Upper lobe of left lung (tissue), 6 donors: ENCODE measurements at regions not wholly inside any gene's neighbourhood (a gene's known extent, or its start where the extent isn't known, plus 50 kb on each side); places are given as distances from the start of the nearest gene placed in this dataset.

Experiments
- ATAC-seq, 2 donors: fragments of 200-7000 bp; cut with Tn5 transposase; one replicate each; pipeline ENCODE4 v1.9.1; 2022; ENCODE audit warnings: mild to moderate bottlenecking in 2 of 2, moderate library complexity in 2 of 2; ENCODE audit not compliant: low FRiP score in 2 of 2
- DNase-seq, 2 donors: peaks; one replicate each; pipeline ENCODE4 v3.0.0-alpha.2; 2019 to 2020
- H3K27ac ChIP-seq, 4 donors: fragments of 200-600 bp; sonication (generic); one replicate each; pipeline ENCODE4 v1.5.1; 2016 to 2019
- H3K27me3 ChIP-seq, 4 donors: fragments of 200-600 bp; sonication (generic); one replicate each; pipeline ENCODE4 v1.5.1; 2017 to 2019
- H3K36me3 ChIP-seq, 4 donors: fragments of 200-600 bp; sonication (generic); one replicate each; pipeline ENCODE4 v1.5.1; 2016 to 2019
- H3K4me1 ChIP-seq, 4 donors: fragments of 200-600 bp; sonication (generic); one replicate each; pipeline ENCODE4 v1.5.1; 2018 to 2019
- H3K4me3 ChIP-seq, 4 donors: fragments of 200-600 bp; sonication (generic); one replicate each; pipeline ENCODE4 v1.5.1; 2017 to 2019; ENCODE audit warnings: mild to moderate bottlenecking in 2 of 4, moderate library complexity in 1 of 4
- H3K9me3 ChIP-seq, 4 donors: fragments of 200-600 bp; sonication (generic); one replicate each; pipeline ENCODE4 v1.5.1; 2018 to 2019
- EP300 ChIP-seq, 4 donors: sonication (generic); formaldehyde crosslinking; IDR thresholded peaks; one replicate each; pipeline ENCODE4 v1.5.1; 2017; ENCODE audit warnings: antibody characterized with exemption in 4 of 4, control low read depth in 2 of 4
- POLR2A ChIP-seq, 4 donors: fragments of 450-650 bp; IDR thresholded peaks; one replicate each; pipeline ENCODE4 v1.5.1; 2016 to 2017; ENCODE audit warnings: antibody characterized with exemption in 4 of 4, mild to moderate bottlenecking in 2 of 4
- POLR2AphosphoS5 ChIP-seq, 2 donors: sonication (generic); formaldehyde crosslinking; IDR thresholded peaks; one replicate each; pipeline ENCODE4 v1.5.1; 2017; ENCODE audit warnings: antibody characterized with exemption in 2 of 2
- WGBS, 2 donors: methylation state at CpG; one replicate each; pipeline ENCODE4 v1.1.5; 2017 to 2018; 5-methylcytosine and 5-hydroxymethylcytosine counted together
- TF ChIP-seq, protein P1 (sequence below), 6 experiments: fragments of 450-650 bp in 4 of 6; fragments of 200-600 bp in 2 of 6; sonication (generic) in 2 of 6; IDR thresholded peaks; one replicate each; pipeline ENCODE4 v1.5.1; 2016 to 2019; ENCODE audit warnings: antibody characterized with exemption in 6 of 6
- donor health status: DM: no; HTN: no; CAD: no; lungs with moderate emphysema.
- donor health status: DM: no; HTN: yes; CAD: no; lungs with severe emphysema.

DNA sequence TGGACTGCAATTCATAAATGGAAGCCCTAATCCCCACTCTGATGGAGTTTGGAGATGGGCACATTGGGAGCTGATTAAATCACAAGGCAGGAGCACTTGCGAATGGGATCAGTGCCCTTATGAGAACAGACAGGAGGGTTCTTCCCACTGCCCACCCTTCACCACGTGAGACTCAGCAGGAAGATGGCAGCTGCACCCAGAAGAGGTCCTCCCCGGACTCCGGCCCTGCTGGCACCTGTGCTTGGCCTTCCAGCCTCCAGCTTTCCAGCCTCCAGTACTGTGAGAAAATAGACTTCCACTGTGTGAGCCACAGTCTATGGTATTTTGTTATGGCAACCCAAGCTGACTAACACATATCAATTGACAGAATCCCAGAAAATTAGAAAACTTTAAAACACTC lies 267.6 kb upstream of the SALL3 start:
- Histone ChIP-seq H3K36me3 (no peaks in the 10 kb centered on the region), H3K27me3 (no peaks in the 10 kb centered on the region), H3K27ac (no peak overlapping the region), H3K9me3 (peaks cover 0 to 16% (median 11%) of the 10 kb centered on the region in 4 donors), H3K4me3 (no peak overlapping the region), H3K4me1 (no peaks in the 10 kb centered on the region)
- TF ChIP-seq, protein P1, sequence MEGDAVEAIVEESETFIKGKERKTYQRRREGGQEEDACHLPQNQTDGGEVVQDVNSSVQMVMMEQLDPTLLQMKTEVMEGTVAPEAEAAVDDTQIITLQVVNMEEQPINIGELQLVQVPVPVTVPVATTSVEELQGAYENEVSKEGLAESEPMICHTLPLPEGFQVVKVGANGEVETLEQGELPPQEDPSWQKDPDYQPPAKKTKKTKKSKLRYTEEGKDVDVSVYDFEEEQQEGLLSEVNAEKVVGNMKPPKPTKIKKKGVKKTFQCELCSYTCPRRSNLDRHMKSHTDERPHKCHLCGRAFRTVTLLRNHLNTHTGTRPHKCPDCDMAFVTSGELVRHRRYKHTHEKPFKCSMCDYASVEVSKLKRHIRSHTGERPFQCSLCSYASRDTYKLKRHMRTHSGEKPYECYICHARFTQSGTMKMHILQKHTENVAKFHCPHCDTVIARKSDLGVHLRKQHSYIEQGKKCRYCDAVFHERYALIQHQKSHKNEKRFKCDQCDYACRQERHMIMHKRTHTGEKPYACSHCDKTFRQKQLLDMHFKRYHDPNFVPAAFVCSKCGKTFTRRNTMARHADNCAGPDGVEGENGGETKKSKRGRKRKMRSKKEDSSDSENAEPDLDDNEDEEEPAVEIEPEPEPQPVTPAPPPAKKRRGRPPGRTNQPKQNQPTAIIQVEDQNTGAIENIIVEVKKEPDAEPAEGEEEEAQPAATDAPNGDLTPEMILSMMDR (IDR thresholded peaks at IDR 0.05), result no peak
- no peak for TF ChIP-seq EP300 (IDR thresholded peaks at IDR 0.05)
- TF ChIP-seq POLR2AphosphoS5 (IDR thresholded peaks at IDR 0.05), result no peak
- no peak for TF ChIP-seq POLR2A (IDR thresholded peaks at IDR 0.05)
- DNase-seq, result no peak
- ATAC-seq, result no peak
- 76 to 93% methylated on average over 2 to 4 of the region's 4 CpGs for WGBS, 2 donors

DNA sequence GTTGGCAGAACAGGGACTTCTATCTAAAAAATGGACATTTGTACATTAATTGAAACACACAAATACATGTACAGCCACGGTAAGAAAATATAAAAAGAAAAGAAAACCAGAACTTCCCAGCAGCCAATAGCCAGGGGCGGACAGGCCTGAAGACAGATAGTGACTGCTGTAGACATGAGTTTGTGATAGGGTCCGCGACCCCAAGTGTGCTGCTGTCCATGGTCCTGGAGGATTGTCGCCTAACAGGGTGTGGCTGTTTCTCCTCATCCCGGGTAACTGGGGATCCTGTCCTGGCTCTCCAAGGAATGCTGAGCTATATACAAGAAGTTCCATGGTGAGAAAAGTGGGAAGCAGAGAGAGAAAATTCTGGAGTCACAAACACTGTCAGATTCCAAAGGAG lies 266.5 kb upstream of the SALL3 start:
- TF ChIP-seq, protein P1 (IDR thresholded peaks at IDR 0.05), result no peak
- TF ChIP-seq EP300 (IDR thresholded peaks at IDR 0.05), result no peak
- TF ChIP-seq POLR2A (IDR thresholded peaks at IDR 0.05), result no peak
- no peak for TF ChIP-seq POLR2AphosphoS5 (IDR thresholded peaks at IDR 0.05)
- Histone ChIP-seq H3K36me3 (no peaks in the 10 kb centered on the region), H3K27ac (no peak overlapping the region), H3K4me3 (no peak overlapping the region), H3K4me1 (no peaks in the 10 kb centered on the region), H3K9me3 (peaks cover 0 to 13% (median 10%) of the 10 kb centered on the region in 4 donors), H3K27me3 (no peaks in the 10 kb centered on the region)
- WGBS, 2 donors, result 10 to 23% methylated on average over 6 of the region's 6 CpGs
- DNase-seq (no peak), ATAC-seq (no peak)

DNA sequence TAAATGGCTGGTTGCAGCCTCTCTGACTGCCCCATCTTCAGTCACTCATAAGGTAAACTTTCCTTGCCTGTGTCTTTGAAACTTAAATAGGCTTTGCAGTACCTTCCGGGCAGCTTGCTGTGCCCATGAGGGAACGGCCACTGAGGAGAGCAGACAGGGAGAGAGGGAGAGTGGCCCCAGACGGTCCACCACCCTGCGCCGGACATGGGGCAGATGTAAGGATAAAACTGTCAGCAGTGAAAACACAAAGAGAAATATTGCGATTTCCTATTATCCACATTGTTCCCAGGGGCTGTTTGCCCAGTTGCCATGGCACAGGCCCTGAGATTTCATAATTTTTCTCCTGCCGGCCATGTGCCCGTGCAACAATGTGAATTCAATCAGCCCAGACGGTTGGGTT lies 265.9 kb upstream of the SALL3 start:
- Histone ChIP-seq H3K4me1 (no peaks in the 10 kb centered on the region), H3K27ac (no peak overlapping the region), H3K9me3 (peaks cover 0 to 6% (median 5%) of the 10 kb centered on the region in 4 donors), H3K36me3 (no peaks in the 10 kb centered on the region), H3K27me3 (no peaks in the 10 kb centered on the region), H3K4me3 (no peak overlapping the region)
- DNase-seq (no peak), ATAC-seq (no peak)
- no peak for TF ChIP-seq POLR2A (IDR thresholded peaks at IDR 0.05)
- TF ChIP-seq EP300 (IDR thresholded peaks at IDR 0.05), result no peak
- TF ChIP-seq, protein P1 (IDR thresholded peaks at IDR 0.05), result no peak
- no peak for TF ChIP-seq POLR2AphosphoS5 (IDR thresholded peaks at IDR 0.05)
- WGBS, 2 donors, result 84 to 87% methylated on average over 9 of the region's 9 CpGs

DNA sequence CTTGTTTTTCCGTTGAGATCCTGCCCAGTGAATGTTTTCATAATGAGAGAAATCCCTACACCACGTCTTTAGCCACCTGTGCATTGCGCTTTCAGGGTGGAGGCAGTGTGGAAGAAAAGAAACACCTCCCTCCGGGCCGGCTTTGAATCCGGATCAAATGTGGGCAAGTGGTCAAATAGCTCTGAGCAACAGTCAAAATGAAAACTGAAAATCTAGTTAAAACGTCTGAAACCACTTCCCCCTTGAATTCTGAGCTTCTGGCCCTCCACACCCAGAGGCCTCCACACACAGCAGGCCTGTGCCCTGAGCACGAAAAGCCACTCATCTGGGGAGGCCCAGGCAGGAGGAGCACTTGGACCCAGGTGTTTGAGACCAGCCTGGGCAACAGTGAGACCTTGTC lies 263.6 kb upstream of the SALL3 start:
- DNase-seq, result no peak
- TF ChIP-seq, protein P1 (IDR thresholded peaks at IDR 0.05), result no peak
- no peak for TF ChIP-seq POLR2A (IDR thresholded peaks at IDR 0.05)
- no peak for TF ChIP-seq EP300 (IDR thresholded peaks at IDR 0.05)
- no peak for TF ChIP-seq POLR2AphosphoS5 (IDR thresholded peaks at IDR 0.05)
- H3K9me3 ChIP-seq, result no peaks in the 10 kb centered on the region
- H3K4me1 ChIP-seq, result no peaks in the 10 kb centered on the region
- no peak overlapping the region for H3K27ac ChIP-seq
- 72 to 80% methylated on average over 8 of the region's 8 CpGs for WGBS, 2 donors
- no peaks in the 10 kb centered on the region for H3K36me3 ChIP-seq
- H3K4me3 ChIP-seq, result no peak overlapping the region
- no peak for ATAC-seq
- H3K27me3 ChIP-seq, result no peaks in the 10 kb centered on the region

DNA sequence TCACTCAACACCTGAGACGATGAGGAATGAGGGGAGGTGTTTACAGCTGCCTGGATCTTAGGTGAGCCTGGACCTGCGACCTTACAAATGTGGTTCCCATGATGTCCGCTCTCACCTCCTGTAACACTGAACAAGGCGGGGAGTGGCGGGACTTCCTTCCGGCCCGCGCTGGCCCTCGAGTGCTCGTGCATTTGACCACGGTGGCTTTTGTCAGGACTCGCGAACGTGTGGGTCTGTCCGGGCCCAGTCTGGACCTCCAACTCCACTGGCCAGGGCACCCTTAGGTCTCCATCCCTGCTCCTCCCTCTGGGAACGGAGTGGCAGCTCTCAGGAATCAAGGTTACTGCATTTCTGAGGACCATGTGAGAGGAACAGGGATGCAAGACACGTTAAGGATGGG lies 263.0 kb upstream of the SALL3 start:
- Histone ChIP-seq H3K4me3 (no peak overlapping the region), H3K27ac (no peak overlapping the region), H3K4me1 (no peaks in the 10 kb centered on the region), H3K9me3 (no peaks in the 10 kb centered on the region), H3K27me3 (no peaks in the 10 kb centered on the region), H3K36me3 (no peaks in the 10 kb centered on the region)
- ATAC-seq (no peak), DNase-seq (no peak)
- TF ChIP-seq POLR2AphosphoS5 (IDR thresholded peaks at IDR 0.05) (no peak), EP300 (IDR thresholded peaks at IDR 0.05) (no peak), POLR2A (IDR thresholded peaks at IDR 0.05) (no peak)
- TF ChIP-seq, protein P1 (IDR thresholded peaks at IDR 0.05), result no peak
- WGBS, 2 donors, result 89% methylated on average over 10 to 17 of the region's 17 CpGs
